Mucosa of rectum (tissue), 2 donors: ENCODE measurements at regions not wholly inside any gene's neighbourhood (a gene's known extent, or its start where the extent isn't known, plus 50 kb on each side); places are given as distances from the start of the nearest gene placed in this dataset.
A peak's percentile ranks its signal among the peaks of the same experiment; 100 is the strongest.

Experiments used
- H3K27ac ChIP-seq, 2 donors: one replicate each; pipeline ENCODE4 v1.7.0; 2013; ENCODE audit warnings: inconsistent platforms in 2 of 2, low read depth in 2 of 2, low read length in 2 of 2
- H3K27me3 ChIP-seq, 2 donors: one replicate each; pipeline ENCODE4 v1.7.0; 2013; ENCODE audit warnings: low read length in 2 of 2; ENCODE audit not compliant: control insufficient read depth in 2 of 2, insufficient read depth in 2 of 2
- H3K36me3 ChIP-seq, 2 donors: one replicate each; pipeline ENCODE4 v1.7.0; 2013; ENCODE audit warnings: low read length in 2 of 2; ENCODE audit not compliant: control insufficient read depth in 2 of 2, insufficient read depth in 2 of 2
- H3K4me1 ChIP-seq, 2 donors: one replicate each; pipeline ENCODE4 v1.7.0; 2013; ENCODE audit warnings: low read length in 2 of 2, mild to moderate bottlenecking in 1 of 2; ENCODE audit not compliant: control insufficient read depth in 2 of 2, insufficient read depth in 2 of 2
- H3K4me3 ChIP-seq, 2 donors: one replicate each; pipeline ENCODE4 v1.7.0; 2013; ENCODE audit warnings: low read length in 2 of 2
- H3K9ac ChIP-seq, 2 donors: one replicate each; pipeline ENCODE4 v1.7.0; 2013; ENCODE audit warnings: low read length in 2 of 2, low read depth in 1 of 2, mild to moderate bottlenecking in 1 of 2
- H3K9me3 ChIP-seq, 2 donors: one replicate each; pipeline ENCODE4 v1.7.0; 2013; ENCODE audit warnings: low read length in 2 of 2; ENCODE audit not compliant: control insufficient read depth in 2 of 2
- donor health status: healthy.
- donor health status: Normal muscosa, but diverticular disease.

- no peaks in the 10 kb centered on the region for H3K36me3 ChIP-seq
- no peak overlapping the region for H3K27ac ChIP-seq
- H3K9ac ChIP-seq = no peak overlapping the region
- no peaks in the 10 kb centered on the region for H3K9me3 ChIP-seq
- H3K27me3 ChIP-seq = no peaks in the 10 kb centered on the region
- H3K4me3 ChIP-seq = no peak overlapping the region
- peaks cover 0 to 12% of the 10 kb centered on the region in 2 donors for H3K4me1 ChIP-seq
Observed at GRCh38 chr5:71895546-71895945, 176.5 kb downstream of the CARTPT start.

GRCh38 chr5:71899865-71900342 lies 180.8 kb downstream of the CARTPT start:
- H3K27ac ChIP-seq = peak overlapping the region in 1 of 2 donors; percentile 44
- no peak overlapping the region for H3K9ac ChIP-seq
- no peaks in the 10 kb centered on the region for H3K27me3 ChIP-seq
- H3K36me3 ChIP-seq = no peaks in the 10 kb centered on the region
- H3K4me1 ChIP-seq = peaks cover 0 to 11% of the 10 kb centered on the region in 2 donors
- H3K9me3 ChIP-seq = no peaks in the 10 kb centered on the region
- H3K4me3 ChIP-seq = no peak overlapping the region

GRCh38 chr5:71903808-71904207 lies 184.7 kb downstream of the CARTPT start:
- no peak overlapping the region for H3K27ac ChIP-seq
- H3K36me3 ChIP-seq = no peaks in the 10 kb centered on the region
- H3K27me3 ChIP-seq = no peaks in the 10 kb centered on the region
- H3K9me3 ChIP-seq = no peaks in the 10 kb centered on the region
- H3K4me3 ChIP-seq = no peak overlapping the region
- no peak overlapping the region for H3K9ac ChIP-seq
- H3K4me1 ChIP-seq = peaks cover 0 to 9% of the 10 kb centered on the region in 2 donors

GRCh38 chr5:71904852-71905251 lies 185.8 kb downstream of the CARTPT start:
- no peak overlapping the region for H3K27ac ChIP-seq
- H3K4me1 ChIP-seq = peaks cover 0 to 9% of the 10 kb centered on the region in 2 donors
- H3K36me3 ChIP-seq = no peaks in the 10 kb centered on the region
- H3K9ac ChIP-seq = no peak overlapping the region
- no peaks in the 10 kb centered on the region for H3K9me3 ChIP-seq
- H3K27me3 ChIP-seq = no peaks in the 10 kb centered on the region
- no peak overlapping the region for H3K4me3 ChIP-seq

- no peak overlapping the region for H3K27ac ChIP-seq
- H3K9me3 ChIP-seq = no peaks in the 10 kb centered on the region
- no peak overlapping the region for H3K9ac ChIP-seq
- H3K4me1 ChIP-seq = peaks cover 0 to 4% of the 10 kb centered on the region in 2 donors
- no peaks in the 10 kb centered on the region for H3K36me3 ChIP-seq
- H3K4me3 ChIP-seq = no peak overlapping the region
- H3K27me3 ChIP-seq = no peaks in the 10 kb centered on the region
Observed at GRCh38 chr5:71905834-71906711, 187.0 kb downstream of the CARTPT start.

GRCh38 chr5:71907001-71907588 lies 188.0 kb downstream of the CARTPT start:
- Histone ChIP-seq H3K4me3 (no peak overlapping the region), H3K4me1 (peaks cover 0 to 4% of the 10 kb centered on the region in 2 donors), H3K27ac (no peak overlapping the region), H3K36me3 (no peaks in the 10 kb centered on the region), H3K27me3 (no peaks in the 10 kb centered on the region), H3K9ac (no peak overlapping the region), H3K9me3 (no peaks in the 10 kb centered on the region)

- Histone ChIP-seq H3K4me1 (peaks cover 0 to 4% of the 10 kb centered on the region in 2 donors), H3K36me3 (no peaks in the 10 kb centered on the region), H3K27ac (no peak overlapping the region), H3K4me3 (no peak overlapping the region), H3K9ac (no peak overlapping the region), H3K27me3 (no peaks in the 10 kb centered on the region), H3K9me3 (no peaks in the 10 kb centered on the region)
Observed at GRCh38 chr5:71907608-71908145, 188.6 kb downstream of the CARTPT start.

- no peak overlapping the region for H3K27ac ChIP-seq
- no peaks in the 10 kb centered on the region for H3K27me3 ChIP-seq
- H3K36me3 ChIP-seq = no peaks in the 10 kb centered on the region
- no peak overlapping the region for H3K4me3 ChIP-seq
- H3K9ac ChIP-seq = no peak overlapping the region
- no peaks in the 10 kb centered on the region for H3K9me3 ChIP-seq
- H3K4me1 ChIP-seq = peaks cover 0 to 4% of the 10 kb centered on the region in 2 donors
Observed at GRCh38 chr5:71910741-71911140, 191.7 kb downstream of the CARTPT start.

- Histone ChIP-seq H3K36me3 (no peaks in the 10 kb centered on the region), H3K9me3 (no peaks in the 10 kb centered on the region), H3K27me3 (no peaks in the 10 kb centered on the region), H3K9ac (no peak overlapping the region), H3K4me3 (no peak overlapping the region), H3K4me1 (no peaks in the 10 kb centered on the region), H3K27ac (no peak overlapping the region)
Observed at GRCh38 chr5:71912021-71912420, 192.9 kb downstream of the CARTPT start.

GRCh38 chr5:71914281-71914680 lies 193.0 kb upstream of the MAP1B start:
- H3K27ac ChIP-seq = no peak overlapping the region
- H3K9ac ChIP-seq = no peak overlapping the region
- no peak overlapping the region for H3K4me3 ChIP-seq
- H3K9me3 ChIP-seq = no peaks in the 10 kb centered on the region
- H3K36me3 ChIP-seq = no peaks in the 10 kb centered on the region
- no peaks in the 10 kb centered on the region for H3K4me1 ChIP-seq
- H3K27me3 ChIP-seq = no peaks in the 10 kb centered on the region
